Mesendoderm (in vitro differentiated cells): ENCODE measurements at regions not wholly inside any gene's neighbourhood (a gene's known extent, or its start where the extent isn't known, plus 50 kb on each side); places are given as distances from the start of the nearest gene placed in this dataset.

Experiments used
- DNase-seq: peaks from one replicate; pipeline ENCODE4 v3.0.0; 2013
- H2AK5ac ChIP-seq: 2 replicates; pipeline ENCODE4 v1.6.1; 2013; ENCODE audit warnings: low read length, inconsistent platforms
- H2BK120ac ChIP-seq: 2 replicates; pipeline ENCODE4 v1.6.1; 2013; ENCODE audit warnings: low read depth, mild to moderate bottlenecking, low read length, moderate library complexity, mixed read lengths
- H2BK15ac ChIP-seq: replicated peaks from 2 replicates; pipeline ENCODE4 v1.6.1; 2013; ENCODE audit warnings: low read depth, mild to moderate bottlenecking, moderate library complexity
- H2BK5ac ChIP-seq: 2 replicates; pipeline ENCODE4 v1.6.1; 2013; ENCODE audit warnings: low read length, inconsistent platforms
- H3K18ac ChIP-seq: 2 replicates; pipeline ENCODE4 v1.6.1; 2013; ENCODE audit warnings: mild to moderate bottlenecking, low read length, mixed read lengths
- H3K23ac ChIP-seq: one replicate; pipeline ENCODE4 v1.6.1; 2013; ENCODE audit warnings: low read length
- H3K27ac ChIP-seq: 2 replicates; pipeline ENCODE4 v1.5.1; 2013; ENCODE audit warnings: low read depth, mild to moderate bottlenecking, inconsistent platforms, low read length, moderate library complexity
- H3K27me3 ChIP-seq: 2 replicates; pipeline ENCODE4 v1.6.1; 2013; ENCODE audit warnings: low read length, control low read depth, mild to moderate bottlenecking, inconsistent platforms; ENCODE audit not compliant: insufficient read depth, poor library complexity
- H3K36me3 ChIP-seq: 2 replicates; pipeline ENCODE4 v1.6.1; 2013; ENCODE audit warnings: low read length, inconsistent platforms; ENCODE audit not compliant: control insufficient read depth, insufficient read depth
- H3K4ac ChIP-seq: one replicate; pipeline ENCODE4 v1.6.1; 2013; ENCODE audit warnings: low read depth, mild to moderate bottlenecking, low read length, moderate library complexity
- H3K4me1 ChIP-seq: 2 replicates; pipeline ENCODE4 v1.6.1; 2013; ENCODE audit warnings: low read depth, low read length, inconsistent platforms; ENCODE audit not compliant: control insufficient read depth
- H3K4me2 ChIP-seq: 2 replicates; pipeline ENCODE4 v1.6.1; 2013; ENCODE audit warnings: low read length
- H3K4me3 ChIP-seq: 2 replicates; pipeline ENCODE4 v1.5.1; 2013; ENCODE audit warnings: mild to moderate bottlenecking, low read length
- H3K56ac ChIP-seq: one replicate; pipeline ENCODE4 v1.6.1; 2013; ENCODE audit warnings: low read length
- H3K79me1 ChIP-seq: 2 replicates; pipeline ENCODE4 v1.6.1; 2013; ENCODE audit warnings: low read length, inconsistent platforms
- H3K79me2 ChIP-seq: 2 replicates; pipeline ENCODE4 v1.6.1; 2013; ENCODE audit warnings: mild to moderate bottlenecking, low read length; ENCODE audit not compliant: control insufficient read depth, insufficient read depth
- H3K9ac ChIP-seq: 2 replicates; pipeline ENCODE4 v1.6.1; 2013; ENCODE audit warnings: low read length, inconsistent platforms
- H4K5ac ChIP-seq: one replicate; pipeline ENCODE4 v1.6.1; 2013; ENCODE audit warnings: low read length
- H4K8ac ChIP-seq: one replicate; pipeline ENCODE4 v1.6.1; 2013; ENCODE audit warnings: low read depth, mild to moderate bottlenecking, control low read depth, low read length, moderate library complexity
- WGBS: extraction: QIAGEN DNeasy Blood & Tissue Kit; methylation state at CpG from one replicate; pipeline ENCODE4 v1.1.7; 2013; ENCODE audit warnings: low lambda C conversion rate, missing lambda C conversion rate; ENCODE audit not compliant: insufficient coverage; ENCODE audit errors: extremely low coverage; 5-methylcytosine and 5-hydroxymethylcytosine counted together

GRCh38 chr2:16325016-16325975 is 340.3 kb downstream of the CYRIA start:
- no peak overlapping the region for H3K9ac ChIP-seq
- H3K18ac ChIP-seq = no peak overlapping the region
- H2BK5ac ChIP-seq = no peak overlapping the region
- no peak overlapping the region for H3K27ac ChIP-seq
- no peak overlapping the region for H4K5ac ChIP-seq
- H3K4me3 ChIP-seq = no peak overlapping the region
- H3K79me1 ChIP-seq = no peaks in the 10 kb centered on the region
- no peaks in the 10 kb centered on the region for H3K27me3 ChIP-seq
- no peak overlapping the region for H2AK5ac ChIP-seq
- no CpG with 5 or more reads among the region's 14 CpGs for whole genome bisulfite sequencing
- no peak overlapping the region for H2BK15ac ChIP-seq
- DNase-seq = peak; percentile 42
- H3K4ac ChIP-seq = no peak overlapping the region
- no peak overlapping the region for H2BK120ac ChIP-seq
- no peaks in the 10 kb centered on the region for H3K36me3 ChIP-seq
- H4K8ac ChIP-seq = no peak overlapping the region
- H3K79me2 ChIP-seq = no peaks in the 10 kb centered on the region
- H3K4me1 ChIP-seq = no peaks in the 10 kb centered on the region
- H3K23ac ChIP-seq = no peak overlapping the region
- no peak overlapping the region for H3K56ac ChIP-seq
- H3K4me2 ChIP-seq = no peak overlapping the region

- Histone ChIP-seq H3K79me1 (no peaks in the 10 kb centered on the region), H3K79me2 (no peaks in the 10 kb centered on the region), H2BK120ac (no peak overlapping the region), H3K36me3 (no peaks in the 10 kb centered on the region), H2BK15ac (no peak overlapping the region), H2BK5ac (no peak overlapping the region), H3K27me3 (no peaks in the 10 kb centered on the region), H4K5ac (no peak overlapping the region), H3K23ac (no peak overlapping the region), H2AK5ac (no peak overlapping the region), H4K8ac (no peak overlapping the region), H3K18ac (no peak overlapping the region), H3K9ac (no peak overlapping the region), H3K4me1 (no peaks in the 10 kb centered on the region), H3K4ac (no peak overlapping the region), H3K56ac (no peak overlapping the region), H3K4me2 (no peak overlapping the region), H3K4me3 (no peak overlapping the region), H3K27ac (no peak overlapping the region)
- DNase-seq = no peak
These were observed 341.1 kb downstream of the CYRIA start for GRCh38 chr2:16324544-16324937.

- Histone ChIP-seq H3K79me2 (no peaks in the 10 kb centered on the region), H2BK120ac (no peak overlapping the region), H3K79me1 (no peaks in the 10 kb centered on the region), H2BK15ac (no peak overlapping the region), H3K36me3 (no peaks in the 10 kb centered on the region), H3K27ac (no peak overlapping the region), H3K4me3 (no peak overlapping the region), H3K18ac (no peak overlapping the region), H3K4me1 (no peaks in the 10 kb centered on the region), H3K4me2 (no peak overlapping the region), H3K27me3 (no peaks in the 10 kb centered on the region), H2AK5ac (no peak overlapping the region), H3K4ac (no peak overlapping the region), H4K8ac (no peak overlapping the region), H2BK5ac (no peak overlapping the region), H4K5ac (no peak overlapping the region), H3K56ac (no peak overlapping the region), H3K9ac (no peak overlapping the region), H3K23ac (no peak overlapping the region)
- WGBS = no CpG with 5 or more reads among the region's 9 CpGs
- no peak for DNase-seq
These were observed 341.8 kb downstream of the CYRIA start for GRCh38 chr2:16323551-16324543.

- H3K27me3 ChIP-seq = no peaks in the 10 kb centered on the region
- no peak overlapping the region for H4K8ac ChIP-seq
- H3K23ac ChIP-seq = no peak overlapping the region
- H3K36me3 ChIP-seq = no peaks in the 10 kb centered on the region
- H3K4me2 ChIP-seq = no peak overlapping the region
- H2BK120ac ChIP-seq = no peak overlapping the region
- no peaks in the 10 kb centered on the region for H3K79me1 ChIP-seq
- H3K79me2 ChIP-seq = no peaks in the 10 kb centered on the region
- H4K5ac ChIP-seq = no peak overlapping the region
- H3K4me1 ChIP-seq = peaks cover 3% of the 10 kb centered on the region
- H3K27ac ChIP-seq = no peak overlapping the region
- H3K4me3 ChIP-seq = no peak overlapping the region
- H3K56ac ChIP-seq = no peak overlapping the region
- no peak for DNase-seq
- no peak overlapping the region for H2AK5ac ChIP-seq
- no CpG with 5 or more reads among the region's 4 CpGs for WGBS
- no peak overlapping the region for H3K4ac ChIP-seq
- no peak overlapping the region for H3K9ac ChIP-seq
- no peak overlapping the region for H3K18ac ChIP-seq
- H2BK15ac ChIP-seq = no peak overlapping the region
- H2BK5ac ChIP-seq = no peak overlapping the region
These were observed 342.5 kb downstream of the CYRIA start for GRCh38 chr2:16323126-16323520.

GRCh38 chr2:16322308-16323125 is 343.1 kb downstream of the CYRIA start:
- Histone ChIP-seq H3K79me2 (no peaks in the 10 kb centered on the region), H3K27me3 (no peaks in the 10 kb centered on the region), H3K4ac (no peak overlapping the region), H3K27ac (no peak overlapping the region), H2AK5ac (no peak overlapping the region), H3K9ac (no peak overlapping the region), H3K4me2 (no peak overlapping the region), H3K4me3 (no peak overlapping the region), H3K79me1 (no peaks in the 10 kb centered on the region), H2BK5ac (no peak overlapping the region), H2BK120ac (no peak overlapping the region), H4K5ac (no peak overlapping the region), H3K36me3 (no peaks in the 10 kb centered on the region), H3K4me1 (peaks cover 3% of the 10 kb centered on the region), H3K23ac (no peak overlapping the region), H4K8ac (no peak overlapping the region), H3K18ac (no peak overlapping the region), H3K56ac (no peak overlapping the region), H2BK15ac (no peak overlapping the region)
- DNase-seq = no peak
- WGBS = no CpG with 5 or more reads among the region's 9 CpGs
